Upper lobe of right lung (tissue), 1 donor: ENCODE measurements at regions not wholly inside any gene's neighbourhood (a gene's known extent, or its start where the extent isn't known, plus 50 kb on each side); places are given as distances from the start of the nearest gene placed in this dataset.

Experiments
- ATAC-seq: fragments of 200-7000 bp; cut with Tn5 transposase; one replicate; pipeline ENCODE4 v1.9.1; 2020; ENCODE audit warnings: mild to moderate bottlenecking, moderate library complexity
- DNase-seq: peaks from one replicate; pipeline ENCODE4 v3.0.0-alpha.2; 2020
- H3K27ac ChIP-seq: fragments of 200-600 bp; one replicate; pipeline ENCODE4 v1.8.0; 2022
- H3K27me3 ChIP-seq: fragments of 200-600 bp; one replicate; pipeline ENCODE4 v1.8.0; 2022; ENCODE audit warnings: mild to moderate bottlenecking
- H3K36me3 ChIP-seq: fragments of 200-600 bp; one replicate; pipeline ENCODE4 v1.8.0; 2022
- H3K4me1 ChIP-seq: fragments of 200-600 bp; one replicate; pipeline ENCODE4 v1.8.0; 2022
- H3K4me3 ChIP-seq: fragments of 200-600 bp; one replicate; pipeline ENCODE4 v1.8.0; 2022; ENCODE audit warnings: mild to moderate bottlenecking
- H3K9me3 ChIP-seq: fragments of 200-600 bp; one replicate; pipeline ENCODE4 v1.8.0; 2022
- intact Hi-C: fragments of 100-400 bp; cut with DNase I; formaldehyde crosslinking; loops from one replicate; pipeline ENCODE4 v1.11.0; 2022
- TF ChIP-seq, protein P1 (sequence below): fragments of 200-600 bp; IDR thresholded peaks from one replicate; pipeline ENCODE4 v1.8.0; 2022; ENCODE audit warnings: antibody characterized with exemption
- donor health status: DM: no; HTN: yes; CAD: no; lungs with severe emphysema.

DNA sequence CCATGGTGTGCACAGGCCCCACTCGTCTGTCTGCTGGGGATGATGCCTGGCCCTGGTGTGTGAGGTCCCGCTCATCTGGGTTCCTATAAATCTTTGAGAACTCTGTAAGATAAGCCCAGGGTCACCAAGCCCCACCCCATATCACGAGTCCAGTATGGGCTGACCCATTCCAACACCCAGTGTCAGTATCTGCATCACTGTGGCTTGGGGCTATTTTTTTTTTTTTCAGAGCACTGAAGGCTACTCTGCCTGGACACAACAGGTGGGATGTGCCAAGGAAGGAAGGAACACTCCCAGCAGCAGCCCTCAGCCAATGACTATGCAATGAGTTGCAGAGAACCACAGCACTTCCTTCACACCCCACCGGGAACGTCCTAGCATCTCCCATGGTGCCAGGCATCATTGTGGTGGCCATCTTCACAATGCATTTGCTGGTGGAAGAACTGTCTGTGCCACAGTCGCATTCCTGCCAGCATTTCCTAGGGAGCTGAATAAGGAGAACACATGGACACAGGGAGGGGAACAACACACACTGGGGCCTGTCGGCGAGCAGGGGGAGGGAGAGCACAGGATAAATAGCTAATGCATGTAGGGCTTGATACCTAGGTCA, 83.1 kb upstream of the TSHZ3 start:
- DNase-seq (no peak), ATAC-seq (no peak)
- Histone ChIP-seq H3K9me3 (no peaks in the 10 kb centered on the region), H3K36me3 (no peaks in the 10 kb centered on the region), H3K27ac (no peak overlapping the region), H3K27me3 (no peaks in the 10 kb centered on the region), H3K4me1 (no peaks in the 10 kb centered on the region), H3K4me3 (no peak overlapping the region)
- intact Hi-C loops: no loop called here
- TF ChIP-seq, protein P1, sequence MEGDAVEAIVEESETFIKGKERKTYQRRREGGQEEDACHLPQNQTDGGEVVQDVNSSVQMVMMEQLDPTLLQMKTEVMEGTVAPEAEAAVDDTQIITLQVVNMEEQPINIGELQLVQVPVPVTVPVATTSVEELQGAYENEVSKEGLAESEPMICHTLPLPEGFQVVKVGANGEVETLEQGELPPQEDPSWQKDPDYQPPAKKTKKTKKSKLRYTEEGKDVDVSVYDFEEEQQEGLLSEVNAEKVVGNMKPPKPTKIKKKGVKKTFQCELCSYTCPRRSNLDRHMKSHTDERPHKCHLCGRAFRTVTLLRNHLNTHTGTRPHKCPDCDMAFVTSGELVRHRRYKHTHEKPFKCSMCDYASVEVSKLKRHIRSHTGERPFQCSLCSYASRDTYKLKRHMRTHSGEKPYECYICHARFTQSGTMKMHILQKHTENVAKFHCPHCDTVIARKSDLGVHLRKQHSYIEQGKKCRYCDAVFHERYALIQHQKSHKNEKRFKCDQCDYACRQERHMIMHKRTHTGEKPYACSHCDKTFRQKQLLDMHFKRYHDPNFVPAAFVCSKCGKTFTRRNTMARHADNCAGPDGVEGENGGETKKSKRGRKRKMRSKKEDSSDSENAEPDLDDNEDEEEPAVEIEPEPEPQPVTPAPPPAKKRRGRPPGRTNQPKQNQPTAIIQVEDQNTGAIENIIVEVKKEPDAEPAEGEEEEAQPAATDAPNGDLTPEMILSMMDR: no peak

DNA sequence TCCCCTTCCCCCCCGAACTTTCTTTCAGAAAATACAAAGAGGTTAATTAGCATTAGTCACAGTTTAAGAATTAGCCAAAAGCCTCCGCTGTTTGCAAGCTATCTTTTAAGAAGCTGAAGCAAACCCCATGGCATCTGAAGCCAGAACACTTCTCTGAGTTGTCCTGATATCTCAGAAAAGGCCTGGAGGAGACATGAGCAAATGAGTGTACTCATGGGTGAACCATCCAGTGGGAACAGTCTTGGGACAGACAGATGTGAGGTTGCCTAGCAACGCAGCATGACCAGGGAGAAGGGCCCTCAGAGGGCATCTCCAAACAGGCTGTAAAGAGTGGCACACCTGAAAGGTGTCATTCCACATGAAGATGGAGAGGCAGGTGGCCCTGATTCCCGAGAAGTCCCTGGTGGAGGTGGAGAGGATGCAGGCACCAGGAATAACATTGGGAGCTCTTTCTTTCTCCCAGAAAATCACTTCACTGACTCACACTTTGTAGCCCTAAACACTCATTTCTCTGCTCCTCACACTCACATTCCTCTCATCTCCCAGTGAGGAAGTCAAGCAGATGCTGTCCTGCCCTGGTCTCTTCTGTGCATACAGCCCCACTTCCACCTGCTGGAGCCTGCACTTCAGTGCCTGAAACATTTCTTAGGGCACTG, 87.0 kb upstream of the TSHZ3 start:
- H3K4me3 ChIP-seq: no peak overlapping the region
- TF ChIP-seq, protein P1: no peak
- H3K27ac ChIP-seq: no peak overlapping the region
- intact Hi-C loops: no loop called here
- ATAC-seq: no peak
- no peaks in the 10 kb centered on the region for H3K27me3 ChIP-seq
- H3K4me1 ChIP-seq: no peaks in the 10 kb centered on the region
- no peaks in the 10 kb centered on the region for H3K9me3 ChIP-seq
- H3K36me3 ChIP-seq: no peaks in the 10 kb centered on the region
- no peak for DNase-seq

DNA sequence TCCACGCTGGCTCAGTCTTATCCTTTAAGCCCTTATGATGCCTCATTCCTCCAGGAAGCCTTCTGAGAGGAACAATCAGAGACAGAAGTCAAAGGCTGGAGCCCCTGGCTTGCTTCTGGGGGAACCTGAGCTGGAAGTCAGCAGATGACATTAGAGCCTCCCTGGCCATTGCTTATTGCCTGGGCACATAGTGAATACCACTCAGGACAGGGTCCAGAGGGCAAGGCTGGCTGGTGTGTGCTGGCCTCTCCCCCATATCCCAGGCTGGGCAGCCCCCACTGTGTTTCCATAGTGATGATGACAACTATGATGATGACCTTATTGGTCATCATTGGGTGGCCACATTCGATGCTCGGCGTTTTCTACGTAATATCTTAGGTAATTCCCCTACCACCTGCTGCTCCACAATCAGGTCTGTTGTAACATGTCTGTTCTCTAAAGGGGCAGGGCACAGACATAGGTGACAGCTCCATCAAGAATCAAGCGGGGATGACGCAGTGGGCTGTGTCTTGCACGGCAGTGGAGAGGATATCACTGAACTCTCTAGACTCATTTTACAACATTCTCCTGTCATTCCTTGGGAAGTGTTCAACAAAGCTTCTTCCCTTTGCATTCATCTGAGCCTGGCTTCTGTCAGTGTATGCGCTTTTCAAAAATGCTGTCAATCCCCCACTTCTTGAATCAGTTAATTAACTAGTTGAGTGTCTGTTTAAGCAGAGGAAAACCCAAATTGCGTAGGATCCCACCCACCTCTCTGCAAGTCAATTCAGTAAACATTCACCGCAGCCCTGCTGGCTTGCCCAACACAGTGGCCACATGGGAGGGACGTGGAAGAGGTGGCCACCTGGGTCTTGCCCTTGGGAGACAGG, 89.4 kb upstream of the TSHZ3 start:
- no peak for DNase-seq
- Histone ChIP-seq H3K27me3 (no peaks in the 10 kb centered on the region), H3K9me3 (no peaks in the 10 kb centered on the region), H3K4me3 (no peak overlapping the region), H3K36me3 (no peaks in the 10 kb centered on the region), H3K4me1 (no peaks in the 10 kb centered on the region), H3K27ac (no peak overlapping the region)
- TF ChIP-seq, protein P1: no peak
- ATAC-seq: no peak
- intact Hi-C loops: no loop called here

DNA sequence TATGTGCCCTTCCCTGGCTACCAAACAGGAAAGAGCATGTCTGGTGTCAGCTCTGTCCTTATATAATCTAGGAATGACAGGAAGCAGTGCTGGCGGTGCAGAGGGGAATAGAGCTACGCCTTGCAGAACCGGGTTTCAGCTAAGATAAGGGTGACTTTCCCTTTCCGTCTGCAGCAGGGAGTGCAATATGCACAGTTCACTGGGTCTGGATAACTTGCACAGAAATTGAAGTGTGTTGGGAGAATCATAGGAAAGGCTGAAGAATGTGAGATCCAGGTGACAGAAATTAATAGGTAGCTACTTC, 90.0 kb upstream of the TSHZ3 start:
- ATAC-seq: no peak
- intact Hi-C loops: no loop called here
- no peaks in the 10 kb centered on the region for H3K36me3 ChIP-seq
- DNase-seq: no peak
- TF ChIP-seq, protein P1: no peak
- H3K27me3 ChIP-seq: no peaks in the 10 kb centered on the region
- H3K4me1 ChIP-seq: no peaks in the 10 kb centered on the region
- no peak overlapping the region for H3K27ac ChIP-seq
- no peaks in the 10 kb centered on the region for H3K9me3 ChIP-seq
- H3K4me3 ChIP-seq: no peak overlapping the region

DNA sequence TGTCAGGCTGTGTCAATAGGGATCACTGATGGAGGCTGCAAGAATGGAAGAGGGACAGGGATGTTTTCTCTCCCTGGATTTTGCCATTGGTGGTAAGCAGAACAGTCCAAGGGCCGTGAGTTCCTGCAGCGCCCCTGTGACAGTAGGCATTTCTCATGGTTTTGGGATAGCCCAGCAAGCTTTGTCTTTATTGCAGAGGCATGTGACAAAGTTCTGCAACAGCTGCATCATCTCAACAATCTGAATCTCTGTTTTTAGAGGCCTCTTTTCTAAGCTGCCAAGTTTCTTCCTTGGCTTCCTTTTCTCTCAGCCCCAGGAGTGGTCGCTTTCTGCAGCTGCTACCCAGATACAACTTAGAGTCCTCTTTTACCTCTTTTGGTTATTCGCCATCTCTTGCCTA, 95.7 kb upstream of the TSHZ3 start:
- intact Hi-C loops: no loop called here
- DNase-seq (no peak), ATAC-seq (no peak)
- Histone ChIP-seq H3K27ac (no peak overlapping the region), H3K4me3 (no peak overlapping the region), H3K9me3 (peaks cover 8% of the 10 kb centered on the region), H3K36me3 (no peaks in the 10 kb centered on the region), H3K4me1 (no peaks in the 10 kb centered on the region), H3K27me3 (no peaks in the 10 kb centered on the region)
- TF ChIP-seq, protein P1: no peak
